VCaP (cell line): ENCODE measurements at regions not wholly inside any gene's neighbourhood (a gene's known extent, or its start where the extent isn't known, plus 50 kb on each side); places are given as distances from the start of the nearest gene placed in this dataset.

Experiments used
- H3K27ac ChIP-seq: fragments of 450-650 bp; 2 replicates; pipeline ENCODE4 v1.5.1; 2017
- TF ChIP-seq, protein P1 (sequence below): fragments of 450-650 bp; conservative IDR thresholded peaks from 2 replicates; pipeline ENCODE4 v1.5.1; 2017; ENCODE audit warnings: mild to moderate bottlenecking, moderate library complexity

DNA sequence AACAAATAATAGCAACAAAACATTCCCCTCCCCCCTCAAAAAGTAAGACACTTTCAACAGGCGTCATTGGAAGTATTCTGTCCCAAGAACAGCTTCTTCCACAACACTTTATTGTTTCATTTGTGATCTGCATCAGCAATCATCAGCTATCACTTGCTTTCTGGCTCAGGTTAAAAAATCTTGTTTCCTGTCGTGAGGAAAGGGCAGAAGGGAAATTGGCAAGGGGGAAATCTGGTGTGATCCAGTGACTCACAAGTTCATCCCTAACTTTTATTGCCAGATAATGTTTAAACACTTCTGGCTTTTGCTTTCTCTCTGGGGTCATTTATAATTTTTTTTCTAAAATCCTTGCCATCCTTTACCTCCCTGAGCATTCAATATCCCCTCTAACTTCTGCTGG lies 247.4 kb upstream of the GIMD1 start:
- no peak overlapping the region for H3K27ac ChIP-seq
- TF ChIP-seq, protein P1, sequence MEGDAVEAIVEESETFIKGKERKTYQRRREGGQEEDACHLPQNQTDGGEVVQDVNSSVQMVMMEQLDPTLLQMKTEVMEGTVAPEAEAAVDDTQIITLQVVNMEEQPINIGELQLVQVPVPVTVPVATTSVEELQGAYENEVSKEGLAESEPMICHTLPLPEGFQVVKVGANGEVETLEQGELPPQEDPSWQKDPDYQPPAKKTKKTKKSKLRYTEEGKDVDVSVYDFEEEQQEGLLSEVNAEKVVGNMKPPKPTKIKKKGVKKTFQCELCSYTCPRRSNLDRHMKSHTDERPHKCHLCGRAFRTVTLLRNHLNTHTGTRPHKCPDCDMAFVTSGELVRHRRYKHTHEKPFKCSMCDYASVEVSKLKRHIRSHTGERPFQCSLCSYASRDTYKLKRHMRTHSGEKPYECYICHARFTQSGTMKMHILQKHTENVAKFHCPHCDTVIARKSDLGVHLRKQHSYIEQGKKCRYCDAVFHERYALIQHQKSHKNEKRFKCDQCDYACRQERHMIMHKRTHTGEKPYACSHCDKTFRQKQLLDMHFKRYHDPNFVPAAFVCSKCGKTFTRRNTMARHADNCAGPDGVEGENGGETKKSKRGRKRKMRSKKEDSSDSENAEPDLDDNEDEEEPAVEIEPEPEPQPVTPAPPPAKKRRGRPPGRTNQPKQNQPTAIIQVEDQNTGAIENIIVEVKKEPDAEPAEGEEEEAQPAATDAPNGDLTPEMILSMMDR: no peak

GRCh38 chr4:106615410-106615945 lies 246.9 kb upstream of the GIMD1 start:
- no peak overlapping the region for H3K27ac ChIP-seq
- TF ChIP-seq, protein P1: no peak

GRCh38 chr4:106614441-106614840 lies 245.9 kb upstream of the GIMD1 start:
- no peak overlapping the region for H3K27ac ChIP-seq
- TF ChIP-seq, protein P1: no peak

DNA sequence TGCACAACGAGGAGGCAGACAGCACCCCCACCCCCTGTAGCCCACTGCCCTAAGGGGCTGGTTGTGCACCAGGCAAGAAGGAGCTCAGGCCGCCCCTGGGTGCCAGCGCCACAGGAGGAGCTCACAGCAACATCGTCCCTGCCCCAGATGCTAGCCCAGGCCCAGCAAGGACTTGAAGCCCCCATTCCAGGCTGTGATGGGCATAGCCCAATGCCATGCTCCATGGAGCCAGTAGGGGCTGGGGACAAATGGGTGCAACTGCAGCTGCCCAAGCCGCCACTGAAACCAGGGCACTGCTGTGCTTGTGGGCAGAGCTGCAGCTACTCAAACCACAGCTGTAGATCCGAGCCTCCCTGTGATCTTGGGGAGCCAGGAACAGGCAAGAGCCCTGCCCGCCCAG lies 241.3 kb upstream of the GIMD1 start:
- no peak overlapping the region for H3K27ac ChIP-seq
- TF ChIP-seq, protein P1: no peak

- H3K27ac ChIP-seq: no peak overlapping the region
- TF ChIP-seq, protein P1: no peak
Observed at GRCh38 chr4:106607558-106607957, 239.0 kb upstream of the GIMD1 start.

DNA sequence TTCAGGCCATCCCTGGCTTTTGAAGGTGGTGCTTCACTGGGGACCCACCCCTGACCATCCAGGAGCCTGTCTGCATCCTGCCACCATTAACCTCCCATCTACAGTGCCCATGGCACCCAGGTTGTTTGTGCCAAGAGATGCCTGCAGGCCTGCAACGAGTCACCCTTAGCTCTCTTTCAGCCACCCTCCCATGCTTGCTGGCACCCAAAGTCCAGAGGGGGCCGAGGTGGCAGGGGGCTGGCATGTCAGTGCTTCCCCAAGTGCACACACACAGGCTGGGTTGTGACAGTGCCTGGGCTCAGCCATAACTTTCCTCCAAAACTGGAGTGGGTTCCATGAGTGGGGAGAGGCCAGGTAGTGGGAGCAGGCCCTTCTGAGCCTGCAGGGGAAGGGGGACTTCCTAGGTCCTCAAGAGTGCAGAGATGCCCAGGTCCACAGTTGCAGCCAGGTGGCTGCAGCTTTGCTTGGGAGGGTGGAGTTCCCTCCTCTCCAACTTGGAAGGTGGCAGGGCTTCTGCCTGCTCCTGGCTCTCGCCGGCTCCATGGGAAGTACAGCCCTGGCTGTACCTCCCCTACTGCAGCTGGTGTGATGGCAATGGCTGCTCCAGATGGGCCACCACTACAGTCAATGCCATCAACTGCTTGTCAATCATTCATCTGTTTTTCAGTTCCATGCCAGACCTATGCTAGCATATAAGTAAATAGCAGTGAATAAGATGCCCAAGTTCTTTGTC lies 235.9 kb upstream of the GIMD1 start:
- H3K27ac ChIP-seq: no peak overlapping the region
- TF ChIP-seq, protein P1: no peak

- TF ChIP-seq, protein P1: no peak
- H3K27ac ChIP-seq: no peak overlapping the region
Observed at GRCh38 chr4:106603471-106603870, 234.9 kb upstream of the GIMD1 start.
